Amygdala (tissue), 56 donors: ENCODE measurements at regions not wholly inside any gene's neighbourhood (a gene's known extent, or its start where the extent isn't known, plus 50 kb on each side); places are given as distances from the start of the nearest gene placed in this dataset.

Experiments
- DNase-seq, 56 donors: peaks; one replicate each; lab custom pipeline; 2025; lab: John Stamatoyannopoulos, UW

DNA sequence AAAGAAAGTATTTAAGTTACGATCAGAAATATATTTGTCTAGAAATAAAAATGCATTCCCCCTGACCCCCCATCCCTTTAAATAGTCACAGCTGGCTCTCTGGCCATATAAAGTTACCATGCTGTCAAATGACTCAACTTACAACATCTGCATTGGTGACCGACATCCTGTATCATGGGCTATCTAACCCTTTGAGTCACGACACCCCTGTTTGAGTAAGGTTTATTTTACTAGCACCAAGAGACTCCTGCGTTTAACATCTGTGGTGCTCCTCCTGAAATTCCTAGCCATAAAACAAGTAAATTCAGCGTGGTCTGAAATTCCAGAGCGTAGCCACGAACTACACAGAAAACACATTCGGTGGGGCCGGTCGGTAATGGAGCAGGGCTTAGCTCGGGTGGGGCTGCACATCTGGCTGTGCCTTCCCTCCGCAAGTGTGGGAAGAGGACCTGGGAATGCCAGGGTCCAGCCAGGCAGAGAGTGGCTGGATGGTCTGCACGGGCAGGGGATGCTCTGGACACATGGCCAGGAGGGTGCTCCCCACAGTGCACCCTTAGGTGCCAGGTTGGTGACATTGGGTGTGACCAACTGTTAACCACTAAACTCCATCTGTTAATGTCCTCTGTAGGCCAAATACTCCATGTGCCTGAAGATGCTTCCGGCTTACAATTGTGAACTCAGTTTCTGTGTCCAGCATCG is 53.0 kb upstream of the CLDN14 start:
- no peak for DNase-seq

DNA sequence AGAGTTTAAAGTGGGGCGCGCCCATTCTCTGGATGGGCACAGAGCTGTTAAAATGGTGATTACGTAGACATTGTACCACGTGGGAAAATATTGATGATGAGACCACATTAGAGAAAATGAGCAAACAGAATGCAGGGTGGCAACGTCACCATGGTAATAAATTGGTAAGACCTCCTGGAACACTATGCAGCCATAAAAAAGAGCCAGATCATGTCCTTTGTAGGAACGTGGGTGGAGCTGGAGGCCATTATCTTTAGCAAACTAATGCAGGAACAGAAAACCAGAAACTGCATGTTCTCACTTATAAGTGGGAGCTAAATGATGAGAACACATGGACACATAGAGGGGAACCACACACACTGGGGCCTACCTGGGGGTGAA is 53.5 kb upstream of the CLDN14 start:
- DNase-seq, result no peak

DNA sequence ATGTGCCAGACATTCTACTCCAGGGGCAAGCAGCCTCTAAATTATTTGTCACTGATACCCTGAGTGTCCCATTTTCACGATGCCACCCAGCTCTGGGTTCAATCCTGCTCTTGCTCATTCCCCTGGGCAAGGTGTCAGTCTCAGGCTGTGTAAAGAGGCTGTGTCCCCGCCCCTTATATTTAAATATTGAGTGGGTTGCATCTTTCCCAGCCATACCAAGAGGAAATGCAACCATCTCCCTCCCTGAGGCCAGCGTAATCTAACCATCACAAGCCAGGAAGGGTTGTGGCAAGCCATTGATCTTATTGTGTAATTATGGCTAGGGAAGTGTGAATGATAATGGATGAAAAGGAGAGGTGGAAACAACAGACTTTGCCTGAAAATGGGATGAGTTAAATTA is 54.7 kb upstream of the CLDN14 start:
- no peak for DNase-seq

DNA sequence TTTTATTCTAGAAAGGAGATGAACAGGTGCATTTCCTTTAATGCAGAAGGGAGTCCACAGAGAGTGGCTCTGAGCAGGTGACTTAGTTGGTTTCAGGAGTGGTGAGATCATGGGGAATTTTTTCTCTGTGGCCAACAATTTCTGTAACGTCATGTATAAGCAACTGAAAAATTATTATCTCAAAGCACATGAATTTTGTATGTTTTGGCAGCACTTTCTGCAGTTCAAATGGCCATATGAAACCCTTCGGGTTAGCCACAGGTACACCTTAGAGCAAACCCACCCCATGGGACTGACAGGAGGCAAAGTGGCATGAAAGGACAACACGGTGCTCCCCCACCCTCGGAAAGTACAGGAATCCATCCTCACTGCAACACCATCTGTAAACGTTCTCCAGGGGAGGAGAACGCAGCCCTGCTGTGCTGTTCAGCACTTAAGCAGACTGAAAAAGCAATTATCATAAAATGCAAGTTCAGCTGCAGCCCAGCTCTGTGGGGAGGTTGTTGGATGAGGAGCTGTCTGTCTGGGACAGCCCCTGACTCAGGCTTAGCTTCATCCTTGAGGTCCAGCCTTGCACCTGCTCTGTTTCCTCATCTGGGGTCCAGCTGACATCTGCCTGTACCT is 55.8 kb upstream of the CLDN14 start:
- DNase-seq, result no peak

DNA sequence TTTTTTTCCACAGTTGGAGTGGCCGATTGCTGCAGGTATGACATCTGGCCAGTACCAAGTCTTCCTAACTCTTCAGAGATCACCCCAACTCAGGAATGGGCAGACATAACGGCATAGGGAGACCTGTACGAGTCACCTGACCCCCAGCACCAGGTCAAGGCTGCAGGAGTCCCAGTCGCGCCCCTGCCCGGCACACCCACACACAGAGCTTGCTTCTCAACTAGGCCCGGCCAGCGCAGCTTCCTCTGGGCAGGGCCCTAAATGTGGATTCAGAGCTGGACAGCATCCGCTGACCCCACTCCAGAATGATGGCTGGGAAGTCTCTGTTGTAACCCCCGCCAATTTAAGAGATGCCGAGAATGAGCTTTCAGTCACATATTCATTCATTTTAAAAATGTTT is 58.8 kb upstream of the CLDN14 start:
- DNase-seq, result no peak

DNA sequence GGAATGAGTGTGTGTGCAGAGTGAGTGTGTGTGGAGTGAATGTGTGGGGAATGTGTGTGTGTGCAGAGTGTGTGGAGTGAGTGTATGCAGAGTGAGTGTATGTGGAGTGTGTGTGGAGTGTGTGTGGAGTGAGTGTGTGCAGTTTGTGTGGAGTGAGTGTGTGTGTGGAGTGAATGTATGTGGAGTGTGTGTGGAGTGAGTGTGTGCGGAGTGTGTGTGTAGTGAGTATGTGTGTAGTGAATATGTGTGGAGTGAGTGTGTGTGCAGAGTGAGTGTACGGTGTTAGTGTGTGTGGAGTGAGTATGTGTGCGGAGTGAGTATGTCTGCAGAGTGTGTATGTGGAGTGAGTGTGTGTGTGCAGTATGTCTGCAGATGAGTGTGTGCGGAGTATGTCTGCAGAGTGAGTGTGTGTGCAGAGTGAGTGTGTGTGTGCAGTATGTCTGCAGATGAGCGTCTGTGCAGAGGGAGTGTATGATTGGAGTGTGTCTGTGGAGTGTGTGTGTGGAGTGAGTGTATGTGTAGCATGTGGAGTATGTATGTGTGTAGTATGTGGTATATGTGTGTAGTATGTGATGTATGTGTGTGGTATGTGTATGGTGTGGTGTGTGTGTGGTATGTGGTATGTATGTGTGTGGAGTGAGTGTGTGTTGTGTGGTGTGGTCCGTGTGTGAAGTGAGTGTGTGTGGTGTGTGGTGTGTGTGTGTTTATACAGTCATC is 59.7 kb upstream of the CLDN14 start:
- DNase-seq, result no peak

DNA sequence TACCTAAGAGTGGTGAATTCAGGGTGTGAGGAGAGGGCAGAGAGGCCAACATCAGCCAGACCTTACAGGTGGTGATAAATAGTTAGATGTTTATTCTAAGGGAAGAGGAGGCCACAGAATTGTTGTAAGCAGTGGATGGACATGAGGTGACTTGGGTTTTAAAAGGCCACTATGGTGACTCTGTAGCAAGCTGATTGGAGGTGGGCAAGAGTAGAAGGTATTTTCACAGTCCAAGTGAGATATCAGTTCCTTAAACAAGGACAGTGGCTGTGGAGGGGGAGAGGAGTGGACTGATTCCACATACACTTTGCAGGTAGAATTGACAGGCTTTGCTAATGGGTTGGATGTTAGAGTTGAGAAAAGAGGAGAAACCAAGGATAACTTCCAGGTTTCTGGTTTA is 60.8 kb upstream of the CLDN14 start:
- no peak for DNase-seq

DNA sequence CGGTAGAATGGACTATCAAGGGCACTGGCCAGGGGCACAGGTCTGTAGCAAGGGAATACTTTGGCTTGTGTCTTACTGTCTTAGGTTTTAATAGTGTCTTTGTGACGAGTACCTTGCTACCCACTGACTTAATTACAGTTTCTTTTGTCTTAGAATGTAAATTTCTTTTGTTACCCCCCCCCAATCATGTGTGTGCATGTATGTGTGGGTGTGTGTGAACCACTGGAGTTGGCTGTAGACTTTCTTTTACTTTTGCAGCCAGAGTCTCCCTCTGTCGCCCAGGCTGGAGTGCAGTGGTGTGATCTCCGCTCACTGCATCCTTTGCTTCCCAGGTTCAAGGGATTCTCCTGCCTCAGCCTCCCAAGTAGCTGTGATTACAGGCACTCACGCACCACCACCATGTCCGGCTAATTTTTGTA is 61.8 kb upstream of the CLDN14 start:
- no peak for DNase-seq

DNA sequence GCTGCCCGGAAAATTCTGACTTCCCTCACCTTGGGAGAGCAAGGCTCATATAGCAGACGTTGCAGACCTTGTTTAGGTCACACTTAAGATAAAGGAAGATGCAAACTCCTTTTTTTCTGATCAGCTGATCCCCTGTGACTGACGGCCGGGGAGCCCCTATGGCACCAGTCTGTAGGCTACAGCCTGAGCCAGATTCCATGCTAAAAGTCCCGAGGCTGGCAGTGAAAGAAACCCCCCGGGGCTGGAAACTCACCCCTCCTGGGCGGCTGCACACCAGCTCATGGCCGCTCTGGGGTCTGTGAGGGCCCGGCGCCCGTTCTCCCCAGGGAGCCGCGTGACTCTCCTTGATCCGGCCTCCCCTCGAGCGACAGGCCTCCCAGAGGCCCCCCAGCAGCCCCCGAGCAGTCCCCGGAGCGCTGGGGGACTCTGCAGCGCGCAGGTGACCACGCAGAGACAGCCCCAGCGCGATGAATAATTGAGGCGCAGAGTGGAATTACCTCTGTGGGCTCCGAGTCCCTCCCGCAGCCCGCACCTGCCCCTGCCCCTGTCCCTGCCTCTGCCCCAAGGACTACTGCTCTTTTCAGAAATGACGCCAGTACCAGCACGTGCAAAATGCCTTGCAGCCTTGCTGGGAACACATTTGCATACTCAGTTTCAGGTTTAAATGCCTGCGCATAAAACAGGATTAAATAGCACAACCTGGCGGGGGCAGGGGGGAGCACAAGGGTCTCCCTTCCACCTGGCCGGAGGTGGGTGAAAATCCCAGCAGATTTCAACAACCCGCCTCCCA is 62.6 kb upstream of the CLDN14 start:
- DNase-seq, result no peak

DNA sequence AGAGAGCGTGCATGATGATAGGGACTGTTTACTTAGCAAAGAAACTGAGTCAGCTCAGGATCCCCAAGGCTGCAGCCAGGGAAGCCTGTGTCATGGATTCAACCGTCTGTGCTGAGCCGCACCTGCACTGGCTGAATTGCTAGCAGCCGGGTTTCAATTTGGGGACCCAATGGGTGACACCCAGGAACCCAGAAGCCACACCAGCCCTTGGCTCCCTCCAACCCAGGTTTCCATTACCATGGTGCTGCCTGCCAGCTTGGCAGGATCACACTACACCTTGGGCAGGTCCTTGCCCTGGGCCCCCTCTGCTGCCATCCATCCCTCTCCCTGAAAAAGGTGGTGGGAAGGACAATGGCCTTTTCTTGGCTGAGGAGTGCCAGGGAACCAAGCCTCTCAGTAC is 64.0 kb upstream of the CLDN14 start:
- no peak for DNase-seq

DNA sequence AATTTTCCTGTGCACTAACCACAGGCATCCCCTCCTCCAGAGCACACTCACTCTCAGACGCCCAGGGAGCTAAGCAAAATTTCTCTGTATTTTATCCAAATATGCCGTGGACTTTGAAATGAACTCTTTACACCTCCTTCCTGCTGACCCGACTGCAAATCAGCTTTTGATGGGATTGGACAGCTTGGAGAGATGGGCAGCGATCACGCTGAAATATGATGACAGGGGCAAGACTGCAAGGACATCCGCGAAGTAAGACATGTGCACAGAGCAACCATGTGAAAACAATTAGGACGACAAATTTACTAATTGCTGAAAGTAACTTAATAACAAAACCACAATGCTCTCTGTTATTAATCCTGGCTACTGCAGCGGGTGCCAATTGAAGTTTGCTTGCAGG is 64.6 kb upstream of the CLDN14 start:
- no peak for DNase-seq

DNA sequence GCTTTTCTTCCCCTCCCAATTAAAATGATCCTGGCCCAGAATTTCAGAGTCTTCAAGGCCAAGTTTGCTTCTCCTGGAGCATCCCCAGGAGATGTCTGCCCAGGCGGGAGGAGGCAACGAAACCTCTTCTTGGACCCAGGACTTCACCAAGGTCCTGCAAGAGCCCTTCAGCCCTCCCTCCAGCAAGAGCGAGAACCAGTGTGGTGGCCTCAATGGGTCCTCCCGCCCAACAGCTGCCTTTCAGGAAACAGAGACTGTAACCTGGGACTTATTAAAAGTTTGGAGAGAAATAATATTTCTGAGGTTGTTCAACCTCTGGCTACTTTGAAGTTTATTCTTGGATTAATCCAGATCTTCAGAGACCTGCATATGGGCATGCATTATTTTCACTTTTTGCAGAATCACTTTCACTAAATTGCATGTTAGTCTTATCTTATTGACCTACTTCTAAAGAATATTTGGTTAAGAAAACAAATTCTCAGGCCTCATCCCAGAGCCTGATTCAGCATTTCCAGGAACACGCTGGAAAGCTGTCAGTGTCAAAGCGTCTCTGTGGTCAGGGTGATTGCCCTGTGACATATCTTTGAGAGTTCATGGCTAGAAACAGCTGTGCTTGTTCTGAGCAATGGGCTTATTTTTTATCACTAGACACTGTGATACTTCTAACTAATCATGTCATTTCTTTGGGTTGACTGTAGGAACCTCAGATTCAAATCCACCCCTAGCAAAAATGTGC is 66.0 kb upstream of the CLDN14 start:
- no peak for DNase-seq

DNA sequence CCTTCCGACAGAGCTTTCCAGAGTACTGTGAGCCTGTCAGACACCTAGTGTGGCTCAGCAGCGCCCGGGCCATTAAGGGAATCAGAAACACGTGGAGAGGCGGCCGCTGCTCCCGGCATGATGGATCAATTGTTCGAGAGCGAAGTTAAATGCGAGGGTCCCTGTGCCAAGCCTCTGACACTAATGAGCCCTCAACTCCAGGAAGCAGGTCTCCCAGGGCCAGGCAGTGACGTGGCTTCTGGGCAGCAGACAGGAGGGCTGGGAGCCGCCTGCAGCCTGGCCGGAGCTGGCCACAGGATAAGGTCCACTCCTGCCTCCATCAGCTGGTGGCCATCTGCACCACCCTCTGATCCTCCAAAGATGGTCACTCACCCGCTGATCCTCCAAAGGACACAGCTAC is 67.5 kb upstream of the CLDN14 start:
- peak in 20 of 56 donors; percentile 3 to 64 (median 18) for DNase-seq

DNA sequence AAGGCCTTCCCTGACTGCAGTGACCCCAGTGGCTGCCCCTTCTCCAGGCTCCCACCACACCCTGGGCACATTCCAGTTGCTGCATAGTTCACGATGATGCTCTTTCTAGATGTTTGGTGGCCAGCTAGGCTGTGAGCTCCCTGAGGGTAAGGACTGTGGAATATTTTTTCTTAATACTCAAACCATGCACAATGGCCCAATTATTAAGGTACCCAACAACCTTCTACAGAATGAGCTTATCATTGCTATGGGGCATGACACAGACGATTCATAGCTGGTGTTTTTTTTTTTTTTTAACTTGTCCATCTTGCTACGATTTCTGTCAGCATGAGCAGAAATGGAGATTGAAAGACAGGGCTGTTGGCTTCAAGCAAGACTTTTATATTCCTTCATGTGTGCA is 68.9 kb upstream of the CLDN14 start:
- no peak for DNase-seq

DNA sequence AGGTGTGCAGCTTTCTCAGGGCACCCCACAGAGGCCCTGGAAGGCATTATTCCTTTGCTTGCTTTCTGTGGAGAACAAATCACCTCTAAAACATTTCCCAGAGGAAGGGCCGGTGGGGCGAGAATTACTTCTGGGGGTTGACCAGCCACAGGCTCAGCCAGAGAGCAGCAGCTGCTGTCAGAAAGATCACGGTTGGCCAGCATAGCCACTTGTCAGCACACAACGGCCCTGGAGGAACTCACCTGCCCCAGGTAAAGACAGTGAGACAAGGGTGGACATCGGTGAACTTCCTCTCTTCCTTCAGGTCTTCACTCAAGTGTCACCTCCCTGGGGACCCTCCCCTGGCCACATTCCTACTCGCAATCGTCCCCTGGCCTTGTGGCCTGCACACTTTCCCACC is 69.5 kb upstream of the CLDN14 start:
- no peak for DNase-seq

DNA sequence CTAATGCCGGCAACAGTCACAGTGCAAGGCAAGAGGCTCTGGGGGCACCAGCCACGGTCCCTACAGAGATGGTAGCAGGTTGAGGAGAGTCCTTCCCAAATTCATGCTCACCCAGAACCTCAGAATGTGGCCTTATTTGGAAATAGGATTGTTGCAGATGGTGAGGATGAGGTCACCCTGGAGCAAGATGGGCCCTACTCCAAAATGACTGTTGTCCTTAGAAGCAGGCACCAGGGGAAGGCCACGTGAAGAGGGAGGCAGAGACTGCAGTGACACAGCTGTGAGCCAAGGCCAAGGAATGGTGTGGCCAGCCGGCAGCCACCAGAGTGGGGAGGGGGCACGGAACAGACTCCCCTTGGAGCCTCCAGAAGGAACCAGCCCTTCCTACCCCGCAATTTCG is 70.8 kb upstream of the CLDN14 start:
- no peak for DNase-seq

DNA sequence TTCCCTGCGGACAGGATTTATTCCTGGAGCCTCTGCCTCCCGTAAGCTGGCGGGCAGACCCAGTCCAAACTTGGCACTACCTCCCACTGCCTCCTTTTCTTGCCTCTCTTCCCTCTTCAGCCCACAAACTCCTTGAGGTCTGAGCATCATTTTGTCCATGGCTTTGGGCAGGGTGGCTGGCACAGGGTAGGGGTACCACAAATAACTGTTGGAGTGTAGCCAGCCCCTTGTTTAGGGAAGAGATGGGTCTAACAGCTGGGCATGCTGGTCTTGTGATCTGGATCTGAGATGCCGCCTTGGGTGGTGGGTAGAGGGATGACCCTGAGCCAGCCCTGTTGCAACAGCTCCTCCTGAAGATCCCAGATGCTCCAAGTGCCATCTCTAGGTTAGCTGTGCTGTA is 71.4 kb upstream of the CLDN14 start:
- DNase-seq, result no peak

DNA sequence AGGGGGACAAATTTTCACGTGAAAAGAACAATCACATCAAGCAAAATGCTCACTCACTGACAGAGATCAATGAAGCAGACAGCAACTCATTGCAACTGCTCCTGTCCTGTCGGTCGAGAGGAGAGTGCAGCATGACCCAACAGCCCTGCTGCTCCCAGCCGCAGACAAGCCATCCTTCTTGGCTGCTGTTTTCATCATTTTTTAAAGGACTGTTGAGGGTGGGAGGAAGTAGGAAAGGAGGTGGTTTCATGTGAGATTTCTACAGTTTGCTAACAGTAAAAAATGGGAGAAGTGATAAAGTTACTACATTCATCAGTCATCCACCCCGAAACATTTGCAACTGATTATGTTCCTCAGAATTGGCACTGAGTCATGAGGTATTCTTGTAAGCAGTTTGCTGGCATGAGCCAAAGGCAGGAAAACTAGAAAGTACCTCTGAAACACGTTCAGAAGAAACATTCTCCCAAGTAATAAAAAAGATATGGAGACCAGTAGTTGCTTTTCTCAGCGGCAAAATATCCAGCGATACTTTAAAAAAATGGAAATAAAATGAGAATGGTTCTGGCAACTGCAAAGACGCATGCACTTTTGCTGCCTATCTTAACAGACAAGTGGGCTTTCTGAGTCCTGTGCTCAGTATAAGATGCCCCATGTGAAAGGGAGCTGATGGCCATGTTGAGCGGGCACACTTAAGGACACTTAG is 72.0 kb upstream of the CLDN14 start:
- no peak for DNase-seq

DNA sequence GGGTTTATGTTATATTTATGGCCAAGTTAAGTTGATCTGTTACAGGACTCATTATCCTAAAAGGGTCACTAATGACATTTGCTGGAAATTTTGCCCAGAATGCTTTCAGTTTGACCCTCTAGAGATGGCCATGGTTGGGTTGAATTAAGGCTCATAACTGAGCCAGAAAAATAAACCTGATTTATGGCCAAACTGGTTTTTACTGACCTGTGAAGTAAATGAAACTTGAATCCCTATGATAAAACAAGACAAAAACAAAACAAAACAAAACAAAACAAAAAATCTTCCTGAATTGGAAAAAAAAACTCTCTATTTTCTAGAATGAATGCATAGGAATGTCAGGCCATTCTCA is 72.5 kb upstream of the CLDN14 start:
- no peak for DNase-seq

DNA sequence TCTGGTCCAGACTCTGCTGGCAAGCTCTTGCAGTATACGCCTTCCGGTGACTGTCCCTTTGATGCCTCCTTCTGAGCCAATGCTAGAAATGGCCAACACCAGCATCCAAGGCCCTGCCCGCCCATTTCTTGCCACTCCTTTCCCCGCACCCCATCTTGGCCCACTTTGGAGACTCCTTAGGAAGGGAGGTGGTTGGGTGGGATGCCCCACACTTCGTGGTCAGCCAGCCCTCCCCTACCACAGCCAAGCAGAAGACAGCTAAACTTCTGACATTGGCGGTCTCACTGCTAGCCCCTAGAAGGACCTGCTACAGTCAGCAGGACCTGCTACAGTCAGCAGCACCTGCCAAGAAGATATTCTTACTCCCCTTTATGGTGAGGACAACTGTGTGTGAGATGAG is 73.5 kb upstream of the CLDN14 start:
- DNase-seq, result no peak
